ENCODE measurements at regions not wholly inside any gene's neighbourhood (a gene's known extent, or its start where the extent isn't known, plus 50 kb on each side); places are given as distances from the start of the nearest gene placed in this dataset.

DNA sequence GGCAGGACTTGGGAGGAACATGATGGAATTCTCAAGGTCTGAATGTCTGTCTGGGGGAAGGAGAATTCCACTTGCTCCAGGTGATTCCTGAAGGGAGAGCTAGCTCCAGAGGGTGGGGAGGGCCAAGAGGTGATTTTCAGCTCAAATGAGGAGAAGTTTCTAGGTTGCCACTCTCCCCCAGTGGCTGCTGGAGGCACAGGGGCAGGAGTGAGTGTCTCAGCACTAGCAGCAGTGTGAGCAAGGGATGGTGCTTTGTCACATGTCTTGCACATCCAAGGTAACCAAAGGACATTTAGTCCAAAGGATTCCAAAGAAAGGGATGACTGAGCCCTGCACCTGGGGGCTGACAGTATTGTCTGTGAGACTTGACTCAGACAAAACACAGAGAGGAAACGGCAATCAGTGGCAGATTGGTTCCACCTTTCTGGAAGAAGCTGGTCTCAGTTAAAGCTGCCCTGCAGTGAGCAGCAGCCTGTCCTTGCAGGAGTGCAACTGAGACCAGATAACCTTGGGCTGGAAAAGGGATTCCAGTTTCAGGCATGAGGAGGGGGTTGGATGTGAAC lies 51.2 kb upstream of the PCBD1 start:
- DNase-seq: no peak

GRCh38 chr10:70940834-70941568 lies 52.6 kb upstream of the PCBD1 start:
- DNase-seq: peak; percentile 66

GRCh38 chr10:70942125-70942524 lies 53.8 kb upstream of the PCBD1 start:
- no peak for DNase-seq

- DNase-seq: no peak
These were observed 54.4 kb upstream of the PCBD1 start for GRCh38 chr10:70942725-70943124.

DNA sequence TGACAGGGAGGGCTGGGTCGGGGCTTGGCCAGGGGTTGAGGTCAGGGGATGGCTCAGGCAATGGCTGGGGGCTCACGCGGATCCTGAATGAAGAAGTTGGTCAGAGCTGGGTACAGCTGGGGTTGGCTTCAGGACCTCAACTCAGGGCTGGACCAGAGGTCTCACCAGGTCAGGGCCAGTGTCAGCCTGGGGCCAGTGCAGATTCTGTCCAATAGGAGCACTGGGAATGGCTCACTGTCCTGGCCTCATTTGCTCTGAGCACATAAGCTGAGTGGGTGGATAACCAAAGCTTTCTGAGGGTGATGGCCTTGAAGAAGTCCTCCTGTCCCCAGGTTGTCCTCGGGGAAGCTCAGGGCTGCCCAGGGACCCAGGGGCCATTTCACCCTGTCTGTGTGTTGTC lies 54.9 kb upstream of the PCBD1 start:
- DNase-seq: no peak

- DNase-seq: no peak
These were observed 55.6 kb upstream of the PCBD1 start for GRCh38 chr10:70943841-70944466.

- no peak for DNase-seq
These were observed 61.7 kb upstream of the PCBD1 start for GRCh38 chr10:70950037-70950436.

- DNase-seq: no peak
These were observed 62.4 kb upstream of the PCBD1 start for GRCh38 chr10:70950801-70951200.

GRCh38 chr10:70952401-70952800 lies 64.0 kb upstream of the PCBD1 start:
- no peak for DNase-seq

DNA sequence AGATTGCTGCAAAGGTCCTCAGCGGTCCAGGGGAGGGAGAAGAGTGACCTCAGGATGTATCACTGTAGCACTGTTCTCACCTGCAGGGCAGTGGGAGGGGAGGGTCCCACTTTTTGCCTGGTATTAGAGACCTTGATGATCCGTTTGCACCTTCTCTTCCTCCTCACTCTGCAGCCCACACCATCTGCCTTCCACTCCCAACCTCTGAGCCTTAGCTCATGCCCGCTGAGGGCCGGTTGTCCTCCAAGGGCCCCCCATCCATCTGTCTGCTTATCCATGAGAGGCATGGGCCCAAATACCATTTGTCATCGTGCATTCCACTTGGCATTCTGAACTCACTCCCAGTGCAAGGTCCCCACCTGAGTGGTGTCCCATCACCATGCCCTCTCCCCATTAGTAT lies 64.6 kb upstream of the PCBD1 start:
- DNase-seq: no peak

- DNase-seq: no peak
These were observed 66.2 kb upstream of the PCBD1 start for GRCh38 chr10:70954381-70955176.

GRCh38 chr10:70956029-70956759 lies 67.8 kb upstream of the PCBD1 start:
- DNase-seq: no peak

GRCh38 chr10:70958396-70958795 lies 70.0 kb upstream of the PCBD1 start:
- DNase-seq: no peak

DNA sequence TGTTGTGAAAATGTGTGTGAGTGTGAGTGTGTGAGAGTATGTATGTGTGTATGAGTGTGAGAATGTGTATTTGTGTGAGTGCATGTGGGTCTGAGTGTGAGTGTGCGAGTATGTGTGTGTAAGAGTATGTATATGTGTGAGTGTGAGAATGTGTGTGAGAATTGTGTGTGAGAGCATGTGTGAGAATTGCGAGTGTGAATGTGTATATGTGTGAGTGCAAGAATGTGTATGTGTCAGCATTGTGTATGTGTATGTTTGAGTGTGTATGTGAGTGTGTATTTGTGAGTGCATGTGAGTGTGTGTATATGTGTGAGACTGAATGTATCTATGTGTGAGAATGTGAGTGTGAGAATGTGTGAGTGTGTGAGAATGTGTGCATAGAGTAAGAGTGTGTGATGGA lies 72.0 kb upstream of the PCBD1 start:
- no peak for DNase-seq

- DNase-seq: no peak
These were observed 72.6 kb upstream of the PCBD1 start for GRCh38 chr10:70960783-70961570.

DNA sequence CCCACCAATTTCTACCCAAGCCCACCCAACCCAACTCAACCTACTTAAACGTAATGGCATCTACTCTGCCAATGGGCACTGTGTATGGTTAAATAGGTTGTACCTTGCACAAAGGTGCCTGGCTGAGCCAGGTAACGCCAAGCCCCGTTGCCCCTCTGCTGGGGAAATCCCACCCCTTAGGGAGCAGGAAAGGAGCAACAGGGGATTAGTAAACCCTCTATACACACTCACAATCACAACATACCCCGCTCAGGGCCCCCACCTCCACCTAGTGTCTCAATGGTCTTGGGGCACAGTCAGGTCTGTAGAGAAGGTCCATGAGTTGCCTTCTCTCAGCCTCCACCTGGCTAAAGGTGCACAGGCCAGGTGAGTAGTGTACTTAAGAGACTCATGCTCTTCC lies 74.3 kb upstream of the PCBD1 start:
- DNase-seq: no peak

DNA sequence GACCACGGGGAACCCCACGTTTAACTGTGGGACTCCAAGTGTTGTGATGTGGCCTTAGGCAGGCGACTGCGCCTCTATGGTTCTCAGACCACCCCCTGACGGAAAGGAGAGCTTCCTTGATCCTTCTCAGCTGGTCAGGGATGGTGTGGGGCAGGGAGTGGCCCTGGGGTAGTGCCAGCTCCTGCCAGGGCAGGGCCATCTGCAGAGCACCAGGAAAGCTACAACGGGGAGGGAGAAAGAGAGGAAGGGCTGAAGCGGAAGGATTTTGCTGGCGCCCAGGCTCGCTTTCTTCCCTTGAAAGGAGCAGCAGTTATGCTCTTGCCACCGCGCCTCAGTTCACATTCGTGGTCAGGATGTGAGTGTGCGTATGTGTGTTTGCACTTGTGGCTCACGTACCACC lies 74.9 kb upstream of the PCBD1 start:
- DNase-seq: no peak

DNA sequence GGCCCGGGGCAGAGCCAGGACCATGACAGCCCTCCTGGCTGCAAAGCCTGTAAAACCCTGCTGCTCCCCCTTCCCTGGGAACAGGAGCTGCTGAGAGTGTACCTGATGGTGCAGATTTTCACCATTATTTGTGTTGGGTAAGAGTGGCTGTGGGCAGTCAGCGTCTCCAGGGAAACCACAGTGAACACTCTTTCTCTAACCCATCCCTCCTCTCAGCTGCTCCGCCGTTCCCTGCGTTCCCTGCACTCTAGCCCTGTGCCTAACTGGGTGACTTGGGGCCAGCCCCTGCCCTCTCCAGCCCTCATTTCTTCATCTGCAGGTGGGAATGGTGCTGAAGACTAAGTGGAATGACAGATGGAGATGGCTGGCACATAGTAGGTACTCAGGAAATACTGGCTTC lies 75.9 kb upstream of the PCBD1 start:
- no peak for DNase-seq

DNA sequence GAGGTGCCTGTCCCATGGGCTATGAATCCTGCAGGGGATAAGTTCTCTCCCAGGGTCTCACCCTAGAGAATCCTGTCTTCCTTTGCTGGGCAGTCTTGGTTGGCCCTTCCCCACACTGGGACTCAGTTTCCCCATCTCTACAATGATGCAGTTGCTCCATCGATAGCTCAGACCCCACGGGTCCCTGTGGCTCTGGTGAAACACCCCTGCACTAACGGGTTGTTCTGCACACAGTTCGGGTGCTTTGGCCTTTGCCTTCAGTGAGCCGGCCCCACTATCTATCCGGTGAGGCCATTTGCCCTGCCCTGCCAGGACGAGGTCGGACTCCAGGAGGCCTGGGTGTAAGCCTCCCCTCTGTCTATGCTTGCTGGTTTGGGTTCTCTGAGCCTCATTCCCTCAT lies 76.5 kb upstream of the PCBD1 start:
- DNase-seq: no peak

GRCh38 chr10:70965566-70965965 lies 77.2 kb upstream of the PCBD1 start:
- DNase-seq: no peak

DNA sequence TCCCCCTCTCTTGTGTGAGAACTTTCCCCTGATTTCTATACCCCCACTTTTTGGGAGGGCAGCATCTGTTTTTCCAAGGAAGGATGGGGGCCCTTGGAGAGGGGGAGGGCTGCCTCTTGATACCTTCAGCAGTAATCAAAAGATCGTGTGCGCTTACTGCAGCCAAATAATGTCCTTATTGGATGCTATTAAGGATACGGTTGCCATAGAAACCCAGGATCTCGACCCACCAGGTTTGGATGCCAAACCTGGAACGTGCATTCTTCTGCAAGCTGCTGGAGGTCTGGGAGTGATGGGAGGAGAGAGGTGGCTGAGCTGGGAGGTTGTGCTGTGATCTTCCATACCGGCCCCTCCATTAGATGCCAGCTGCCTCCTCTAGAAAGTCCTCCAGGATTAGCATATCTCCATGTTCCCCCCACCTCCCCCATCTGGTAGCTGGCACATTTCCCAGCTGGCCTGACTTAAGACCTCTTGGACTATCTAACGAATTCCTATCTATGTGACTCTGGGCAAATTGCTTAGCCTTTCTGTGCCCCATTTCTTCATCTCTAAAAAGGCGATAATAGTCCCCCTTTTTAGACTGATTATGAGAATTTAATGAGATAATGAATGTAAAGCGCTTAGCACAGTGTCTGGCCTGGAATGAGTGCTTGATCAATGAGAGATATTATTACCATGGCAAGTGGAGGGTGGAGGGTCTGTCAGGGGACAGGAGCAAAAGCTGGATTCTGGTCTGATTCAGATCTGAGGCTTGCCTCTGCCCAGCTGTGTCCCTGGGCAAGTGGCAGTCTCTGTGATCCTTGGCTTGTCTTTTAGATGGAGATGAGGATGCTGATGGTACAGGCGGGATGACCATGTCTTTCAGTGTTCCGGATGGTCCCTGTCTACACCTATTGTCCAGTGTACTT lies 78.5 kb upstream of the PCBD1 start:
- no peak for DNase-seq
